Ovary (tissue), 3 donors: ENCODE measurements at regions not wholly inside any gene's neighbourhood (a gene's known extent, or its start where the extent isn't known, plus 50 kb on each side); places are given as distances from the start of the nearest gene placed in this dataset.

Source experiments
- EP300 ChIP-seq: sonication (generic); formaldehyde crosslinking; IDR thresholded peaks from one replicate; pipeline ENCODE4 v1.6.1; 2017; ENCODE audit warnings: antibody characterized with exemption
- POLR2A ChIP-seq: fragments of 450-650 bp; IDR thresholded peaks from one replicate; pipeline ENCODE4 v1.6.1; 2017; ENCODE audit warnings: antibody characterized with exemption, mild to moderate bottlenecking, moderate library complexity
- TF ChIP-seq, protein P1 (sequence below), 3 donors: fragments of 450-650 bp in 2 of 3; fragments of 200-600 bp in 1 of 3; IDR thresholded peaks; one replicate each; pipeline versions ENCODE4 v1.5.1 to v1.8.0; 2016 to 2022; ENCODE audit warnings: antibody characterized with exemption in 3 of 3, mild to moderate bottlenecking in 1 of 3
- donor health status: DM: no; HTN: no; CAD: no.

DNA sequence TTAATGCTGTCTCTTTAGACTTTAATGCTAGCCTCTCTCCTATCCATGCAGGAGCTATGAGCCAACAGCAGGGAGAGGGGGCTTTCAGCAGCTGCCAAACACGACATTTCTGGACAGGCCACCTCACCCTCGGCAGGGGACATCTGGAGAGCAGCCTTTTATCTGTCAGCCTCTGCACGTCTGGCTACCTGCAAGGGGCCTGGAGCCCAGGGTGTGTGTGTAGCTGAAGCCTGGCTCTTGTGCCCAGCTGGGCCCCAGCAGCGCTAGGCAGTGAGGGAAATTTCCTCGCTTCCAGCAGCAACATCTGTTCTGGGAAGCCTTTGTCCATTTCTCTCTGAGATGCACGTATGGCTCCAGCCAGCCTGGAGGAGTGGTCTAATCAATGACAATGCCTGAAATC lies 728.7 kb upstream of the ID2 start:
- no peak for TF ChIP-seq POLR2A
- TF ChIP-seq, protein P1, sequence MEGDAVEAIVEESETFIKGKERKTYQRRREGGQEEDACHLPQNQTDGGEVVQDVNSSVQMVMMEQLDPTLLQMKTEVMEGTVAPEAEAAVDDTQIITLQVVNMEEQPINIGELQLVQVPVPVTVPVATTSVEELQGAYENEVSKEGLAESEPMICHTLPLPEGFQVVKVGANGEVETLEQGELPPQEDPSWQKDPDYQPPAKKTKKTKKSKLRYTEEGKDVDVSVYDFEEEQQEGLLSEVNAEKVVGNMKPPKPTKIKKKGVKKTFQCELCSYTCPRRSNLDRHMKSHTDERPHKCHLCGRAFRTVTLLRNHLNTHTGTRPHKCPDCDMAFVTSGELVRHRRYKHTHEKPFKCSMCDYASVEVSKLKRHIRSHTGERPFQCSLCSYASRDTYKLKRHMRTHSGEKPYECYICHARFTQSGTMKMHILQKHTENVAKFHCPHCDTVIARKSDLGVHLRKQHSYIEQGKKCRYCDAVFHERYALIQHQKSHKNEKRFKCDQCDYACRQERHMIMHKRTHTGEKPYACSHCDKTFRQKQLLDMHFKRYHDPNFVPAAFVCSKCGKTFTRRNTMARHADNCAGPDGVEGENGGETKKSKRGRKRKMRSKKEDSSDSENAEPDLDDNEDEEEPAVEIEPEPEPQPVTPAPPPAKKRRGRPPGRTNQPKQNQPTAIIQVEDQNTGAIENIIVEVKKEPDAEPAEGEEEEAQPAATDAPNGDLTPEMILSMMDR (IDR thresholded peaks at IDR 0.05), result no peak
- TF ChIP-seq EP300, result no peak
